ENCODE measurements at regions not wholly inside any gene's neighbourhood (a gene's known extent, or its start where the extent isn't known, plus 50 kb on each side); places are given as distances from the start of the nearest gene placed in this dataset.

GRCh38 chr18:60163622-60164021 is 209.0 kb downstream of the MC4R start:
- TF ChIP-seq POLR2A (IDR thresholded peaks at IDR 0.05) = no peak
- no peak for TF ChIP-seq CTCF (IDR thresholded peaks at IDR 0.05)
- H3K27me3 ChIP-seq = no peaks in the 10 kb centered on the region
- H3K4me3 ChIP-seq (replicated peaks in 1 of 3) = no peak overlapping the region
- 86 to 93% methylated on average over 5 of the region's 5 CpGs for WGBS, 2 donors
- no peak for DNase-seq
- no peak overlapping the region for H3K27ac ChIP-seq
- no peaks in the 10 kb centered on the region for H3K9me3 ChIP-seq
- no peaks in the 10 kb centered on the region for H3K36me3 ChIP-seq
- H3K4me1 ChIP-seq = no peaks in the 10 kb centered on the region
- intact Hi-C loops (cut with DNase I) = no loop called here

GRCh38 chr18:60162388-60162787 is 210.2 kb downstream of the MC4R start:
- Histone ChIP-seq H3K4me1 (peaks cover 0 to 6% of the 10 kb centered on the region in 2 donors), H3K36me3 (no peaks in the 10 kb centered on the region), H3K27me3 (no peaks in the 10 kb centered on the region), H3K9me3 (no peaks in the 10 kb centered on the region), H3K27ac (no peak overlapping the region), H3K4me3 (replicated peaks in 1 of 3) (no peak overlapping the region)
- intact Hi-C loops (cut with DNase I) = no loop called here
- DNase-seq = no peak
- TF ChIP-seq POLR2A (IDR thresholded peaks at IDR 0.05) = no peak
- TF ChIP-seq CTCF (IDR thresholded peaks at IDR 0.05) = no peak

- H3K4me3 ChIP-seq (replicated peaks in 1 of 3) = no peak overlapping the region
- 45 to 46% methylated on average over 3 of the region's 3 CpGs for WGBS, 2 donors
- TF ChIP-seq CTCF (IDR thresholded peaks at IDR 0.05) (no peak), POLR2A (IDR thresholded peaks at IDR 0.05) (no peak)
- DNase-seq = no peak
- no peaks in the 10 kb centered on the region for H3K27me3 ChIP-seq
- no peaks in the 10 kb centered on the region for H3K9me3 ChIP-seq
- intact Hi-C loops (cut with DNase I) = no loop called here
- H3K36me3 ChIP-seq = no peaks in the 10 kb centered on the region
- H3K27ac ChIP-seq = no peak overlapping the region
- peaks cover 0 to 7% of the 10 kb centered on the region in 2 donors for H3K4me1 ChIP-seq
Observed at GRCh38 chr18:60157810-60158209, 214.8 kb downstream of the MC4R start.

GRCh38 chr18:60153376-60153775 is 219.2 kb downstream of the MC4R start:
- H3K36me3 ChIP-seq = no peaks in the 10 kb centered on the region
- H3K9me3 ChIP-seq = no peaks in the 10 kb centered on the region
- WGBS, 2 donors = 86 to 92% methylated on average over 3 of the region's 3 CpGs
- TF ChIP-seq POLR2A (IDR thresholded peaks at IDR 0.05) (no peak), CTCF (IDR thresholded peaks at IDR 0.05) (no peak)
- intact Hi-C loops (cut with DNase I) = no loop called here
- H3K27ac ChIP-seq = no peak overlapping the region
- no peaks in the 10 kb centered on the region for H3K27me3 ChIP-seq
- H3K4me1 ChIP-seq = peaks cover 0 to 7% of the 10 kb centered on the region in 2 donors
- H3K4me3 ChIP-seq (replicated peaks in 1 of 3) = no peak overlapping the region
- no peak for DNase-seq

GRCh38 chr18:60149316-60149715 is 223.3 kb downstream of the MC4R start:
- no peaks in the 10 kb centered on the region for H3K9me3 ChIP-seq
- no peak for DNase-seq
- no peaks in the 10 kb centered on the region for H3K27me3 ChIP-seq
- H3K4me1 ChIP-seq = no peaks in the 10 kb centered on the region
- intact Hi-C loops (cut with DNase I) = no loop called here
- WGBS, 2 donors = 94 to 98% methylated on average over 5 of the region's 5 CpGs
- no peaks in the 10 kb centered on the region for H3K36me3 ChIP-seq
- TF ChIP-seq POLR2A (IDR thresholded peaks at IDR 0.05) (no peak), CTCF (IDR thresholded peaks at IDR 0.05) (no peak)
- H3K27ac ChIP-seq = no peak overlapping the region
- no peak overlapping the region for H3K4me3 ChIP-seq (replicated peaks in 1 of 3)
